Mesothelial cell of epicardium (in vitro differentiated cells): ENCODE measurements at regions not wholly inside any gene's neighbourhood (a gene's known extent, or its start where the extent isn't known, plus 50 kb on each side); places are given as distances from the start of the nearest gene placed in this dataset.
"Not testable (repeated sequence)": the region's sequence is repeated elsewhere in the genome, so short reads cannot be mapped to it uniquely, and the experiment has no call there.

Source experiments
- DNase-seq, 2 experiments: peaks; one replicate each; pipeline ENCODE4 v3.0.0; 2021; ENCODE audit warnings: low spot score in 2 of 2; ENCODE audit not compliant: unreplicated experiment in 2 of 2
- H3K27ac Mint-ChIP-seq: 2 replicates; pipeline ENCODE4 v1.8.0; 2021; ENCODE audit warnings: mixed read lengths
- H3K27me3 Mint-ChIP-seq: 2 replicates; pipeline ENCODE4 v1.8.0; 2021; ENCODE audit warnings: low read depth, mixed read lengths
- H3K36me3 Mint-ChIP-seq: 2 replicates; pipeline ENCODE4 v1.8.0; 2021; ENCODE audit warnings: mixed read lengths
- H3K4me1 Mint-ChIP-seq: 2 replicates; pipeline ENCODE4 v1.8.0; 2021; ENCODE audit warnings: mixed read lengths
- H3K4me3 Mint-ChIP-seq: 2 replicates; pipeline ENCODE4 v1.8.0; 2021; ENCODE audit warnings: mild to moderate bottlenecking, moderate library complexity, mixed read lengths
- H3K9me3 Mint-ChIP-seq: 2 replicates; pipeline ENCODE4 v1.8.0; 2021; ENCODE audit warnings: mixed read lengths

GRCh38 chr7:73156510-73157168, 70.8 kb upstream of the SPDYE9 start:
- H3K36me3 Mint-ChIP-seq, DNase-seq, H3K4me1 Mint-ChIP-seq, H3K9me3 Mint-ChIP-seq, H3K4me3 Mint-ChIP-seq, H3K27me3 Mint-ChIP-seq, H3K27ac Mint-ChIP-seq: not testable (repeated sequence)

DNA sequence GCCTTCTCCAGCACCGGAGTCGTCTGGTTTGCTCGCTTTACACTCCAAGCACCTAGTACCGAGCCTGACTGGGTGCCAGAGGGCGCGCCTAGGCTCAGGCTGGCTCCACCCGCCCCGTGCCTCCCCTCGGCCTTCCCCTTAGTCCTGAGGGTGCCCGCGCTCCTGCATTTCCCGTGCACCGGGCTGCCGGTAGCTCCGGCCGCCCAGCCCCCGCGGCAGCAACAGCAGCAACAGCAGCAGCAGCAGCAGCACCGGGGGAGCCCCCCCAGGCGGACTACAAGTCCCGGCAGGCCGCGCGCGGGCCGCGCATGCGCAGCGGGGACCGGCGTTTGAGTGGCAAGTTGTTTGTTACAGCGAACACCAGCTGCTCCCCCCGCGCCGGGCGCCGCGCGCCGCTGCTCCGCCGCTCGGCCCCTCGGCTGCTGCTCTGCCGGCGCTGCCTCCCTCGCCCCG, 68.8 kb upstream of the SPDYE9 start:
- H3K27me3 Mint-ChIP-seq, H3K9me3 Mint-ChIP-seq, H3K36me3 Mint-ChIP-seq, H3K27ac Mint-ChIP-seq, H3K4me1 Mint-ChIP-seq: not testable (repeated sequence)
- H3K4me3 Mint-ChIP-seq = peak overlapping the region; percentile 70
- peak; percentile 60 to 84 for DNase-seq

- H3K4me3 Mint-ChIP-seq = peak overlapping the region; percentile 70
- not testable (repeated sequence) for DNase-seq, H3K4me1 Mint-ChIP-seq
Observed at GRCh38 chr7:73153921-73154585, 68.2 kb upstream of the SPDYE9 start.

GRCh38 chr7:73148570-73148969, 62.7 kb upstream of the SPDYE9 start:
- not testable (repeated sequence) for DNase-seq, H3K4me3 Mint-ChIP-seq, H3K9me3 Mint-ChIP-seq, H3K36me3 Mint-ChIP-seq, H3K27me3 Mint-ChIP-seq, H3K27ac Mint-ChIP-seq, H3K4me1 Mint-ChIP-seq

More at GRCh38 chr7:73153921-73154585, 68.2 kb upstream of the SPDYE9 start:
- H3K27ac Mint-ChIP-seq, H3K36me3 Mint-ChIP-seq, H3K27me3 Mint-ChIP-seq, H3K9me3 Mint-ChIP-seq: not testable (repeated sequence)

- not testable (repeated sequence) for H3K36me3 Mint-ChIP-seq, H3K27ac Mint-ChIP-seq, H3K4me1 Mint-ChIP-seq, H3K27me3 Mint-ChIP-seq, H3K9me3 Mint-ChIP-seq, DNase-seq, H3K4me3 Mint-ChIP-seq
Observed at GRCh38 chr7:73147681-73148080, 61.8 kb upstream of the SPDYE9 start.

- not testable (repeated sequence) for H3K27me3 Mint-ChIP-seq, DNase-seq, H3K4me1 Mint-ChIP-seq, H3K27ac Mint-ChIP-seq, H3K36me3 Mint-ChIP-seq, H3K4me3 Mint-ChIP-seq, H3K9me3 Mint-ChIP-seq
Observed at GRCh38 chr7:73143993-73144392, 58.2 kb upstream of the SPDYE9 start.

- H3K27ac Mint-ChIP-seq = not testable (repeated sequence)
Observed at GRCh38 chr7:73137922-73138321, 52.1 kb upstream of the SPDYE9 start.

More at GRCh38 chr7:73137922-73138321, 52.1 kb upstream of the SPDYE9 start:
- H3K9me3 Mint-ChIP-seq, H3K4me1 Mint-ChIP-seq, DNase-seq, H3K27me3 Mint-ChIP-seq, H3K36me3 Mint-ChIP-seq, H3K4me3 Mint-ChIP-seq: not testable (repeated sequence)
